ENCODE measurements at regions not wholly inside any gene's neighbourhood (a gene's known extent, or its start where the extent isn't known, plus 50 kb on each side); places are given as distances from the start of the nearest gene placed in this dataset.

DNA sequence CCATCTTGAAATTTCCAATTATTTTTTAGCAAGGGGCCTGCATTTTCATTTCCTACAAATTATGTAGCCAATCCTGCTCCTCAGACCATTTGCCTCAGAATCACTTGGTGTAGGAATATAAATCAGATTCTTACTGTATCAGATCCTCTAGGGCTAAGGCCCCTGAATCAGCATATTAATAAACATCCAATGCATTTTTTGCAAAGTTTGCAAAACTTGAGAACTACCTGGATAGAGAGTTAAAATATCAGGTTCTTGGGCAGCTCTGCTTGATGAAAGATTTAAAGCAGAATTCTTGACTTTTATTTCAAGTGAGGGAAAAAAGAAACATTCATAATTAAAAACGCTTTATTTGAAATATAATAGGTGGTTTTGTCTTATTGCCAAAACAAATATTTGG, 82.2 kb upstream of the MAN1A1 start:
- WGBS, 2 experiments (ENCODE audit: extremely low coverage in 1 of 2, insufficient coverage in 1 of 2, insufficient read length in 1 of 2, insufficient replicate concordance in 2 of 2, low coverage in 1 of 2, low lambda C conversion rate in 2 of 2, missing lambda C conversion rate in 1 of 2): 88% methylated on average over 1 of the region's 1 CpG; no CpG with 5 or more reads in 1 of the 2 experiments
- CTCF ChIA-PET (ENCODE audit: partially characterized antibody): interaction anchor here (1.2 kb wide), 1 partner anchor 18 kb away, joined by 3 read pairs; no protein-coding TSS in a partner anchor
- TF ChIP-seq, protein P1, sequence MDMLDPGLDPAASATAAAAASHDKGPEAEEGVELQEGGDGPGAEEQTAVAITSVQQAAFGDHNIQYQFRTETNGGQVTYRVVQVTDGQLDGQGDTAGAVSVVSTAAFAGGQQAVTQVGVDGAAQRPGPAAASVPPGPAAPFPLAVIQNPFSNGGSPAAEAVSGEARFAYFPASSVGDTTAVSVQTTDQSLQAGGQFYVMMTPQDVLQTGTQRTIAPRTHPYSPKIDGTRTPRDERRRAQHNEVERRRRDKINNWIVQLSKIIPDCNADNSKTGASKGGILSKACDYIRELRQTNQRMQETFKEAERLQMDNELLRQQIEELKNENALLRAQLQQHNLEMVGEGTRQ (IDR thresholded peaks at IDR 0.05; ENCODE audit: low read length): no peak
- no peak for TF ChIP-seq CREB1 (IDR thresholded peaks at IDR 0.05)
- TF ChIP-seq RNF2 (IDR thresholded peaks at IDR 0.05; ENCODE audit: borderline replicate concordance, low read depth, low read length, missing control alignments, poor library complexity, severe bottlenecking): no peak
- TF ChIP-seq CBX8 (IDR thresholded peaks at IDR 0.05; ENCODE audit: borderline replicate concordance, low read depth, low read length): no peak
- no peak for TF ChIP-seq CEBPB (IDR thresholded peaks at IDR 0.05; ENCODE audit: low read depth, low read length)
- no peak for TF ChIP-seq CHD2 (IDR thresholded peaks at IDR 0.05; ENCODE audit: low read length)
- no peak for TF ChIP-seq SAP30 (IDR thresholded peaks at IDR 0.05; ENCODE audit: insufficient read depth, insufficient replicate concordance, low read length)
- TF ChIP-seq CTCF (IDR thresholded peaks at IDR 0.05; ENCODE audit: control extremely low read depth in 1 of 3, insufficient read depth in 1 of 3, low read depth in 1 of 3, low read length in 3 of 3): no peak
- TF ChIP-seq ZNF274 (IDR thresholded peaks at IDR 0.05; ENCODE audit: borderline replicate concordance, extremely low read depth, low read length): no peak
- no peak for TF ChIP-seq RAD21 (IDR thresholded peaks at IDR 0.05 in 1 of 2, conservative IDR thresholded peaks at IDR 0.05 in 1 of 2; ENCODE audit: low read depth in 2 of 2, low read length in 2 of 2)

More for the DNA sequence above, 82.2 kb upstream of the MAN1A1 start:
- Histone ChIP-seq H3K4me2 (ENCODE audit: insufficient read depth in 1 of 2, low read depth in 2 of 2, low read length in 2 of 2) (no peak overlapping the region), H3K4ac (replicated peaks; ENCODE audit: insufficient read length, low read depth, low read length) (no peak overlapping the region), H3K56ac (replicated peaks; ENCODE audit: insufficient read length, low read depth, low read length) (no peak overlapping the region), H3K4me1 (replicated peaks in 1 of 4; ENCODE audit: control insufficient read depth in 3 of 4, insufficient read depth in 4 of 4, low read length in 3 of 4) (no peaks in the 10 kb centered on the region; a peak in 2 of 7 replicates), H4K91ac (replicated peaks; ENCODE audit: insufficient read length, low read length) (no peak overlapping the region), H3K36me3 (ENCODE audit: control insufficient read depth in 2 of 4, insufficient read depth in 4 of 4, low read length in 3 of 4) (no peaks in the 10 kb centered on the region), H2AK5ac (ENCODE audit: low read depth, low read length) (no peak overlapping the region), H3K79me2 (ENCODE audit: control insufficient read depth in 1 of 2, insufficient read depth in 2 of 2, low read length in 2 of 2) (no peaks in the 10 kb centered on the region), H3K27ac (ENCODE audit: low read depth, low read length) (no peak overlapping the region), H3K23ac (ENCODE audit: insufficient read length) (no peak overlapping the region), H3K9me3 (ENCODE audit: insufficient read depth in 2 of 2, low read depth in 1 of 2, low read length in 1 of 2) (no peaks in the 10 kb centered on the region), H2BK12ac (ENCODE audit: low read depth, low read length) (no peak overlapping the region), H3K23me2 (ENCODE audit: low read depth, low read length) (no peaks in the 10 kb centered on the region), H2AFZ (ENCODE audit: low read length) (no peak overlapping the region), H4K5ac (ENCODE audit: insufficient read length, low read depth, low read length) (no peak overlapping the region), H4K8ac (ENCODE audit: extremely low read depth, insufficient read depth, low read length) (no peak overlapping the region), H3K4me3 (ENCODE audit: extremely low read depth in 1 of 4, insufficient read depth in 2 of 4, low read depth in 3 of 4, low read length in 4 of 4) (no peak overlapping the region), H3K18ac (ENCODE audit: extremely low read depth, low read length) (no peak overlapping the region), H3K27me3 (replicated peaks in 1 of 4; ENCODE audit: control insufficient read depth in 3 of 4, extremely low read depth in 1 of 4, insufficient read depth in 3 of 4, low read length in 3 of 4) (no peaks in the 10 kb centered on the region), H3K79me1 (ENCODE audit: low read depth, low read length) (no peaks in the 10 kb centered on the region), H3K14ac (ENCODE audit: insufficient read length) (no peak overlapping the region), H3K9ac (replicated peaks in 1 of 4; ENCODE audit: extremely low read depth in 1 of 4, low read depth in 3 of 4, low read length in 3 of 4) (no peak overlapping the region), H2BK5ac (ENCODE audit: low read depth, low read length) (no peak overlapping the region), H4K20me1 (replicated peaks in 1 of 2; ENCODE audit: control insufficient read depth in 1 of 2, insufficient read depth in 2 of 2, low read length in 2 of 2) (no peaks in the 10 kb centered on the region), H2BK15ac (ENCODE audit: low read length) (no peak overlapping the region), H2BK20ac (ENCODE audit: low read length) (no peak overlapping the region), H2BK120ac (replicated peaks; ENCODE audit: low read depth, low read length) (no peak overlapping the region)
- FAIRE-seq (no peak), DNase-seq (ENCODE audit: low read depth in 1 of 2, low spot score in 2 of 2) (no peak)
- POLR2A ChIA-PET (ENCODE audit: partially characterized antibody): no interaction called here
